ENCODE measurements at regions not wholly inside any gene's neighbourhood (a gene's known extent, or its start where the extent isn't known, plus 50 kb on each side); places are given as distances from the start of the nearest gene placed in this dataset.
"Not testable (repeated sequence)": the region's sequence is repeated elsewhere in the genome, so short reads cannot be mapped to it uniquely, and the experiment has no call there.

DNA sequence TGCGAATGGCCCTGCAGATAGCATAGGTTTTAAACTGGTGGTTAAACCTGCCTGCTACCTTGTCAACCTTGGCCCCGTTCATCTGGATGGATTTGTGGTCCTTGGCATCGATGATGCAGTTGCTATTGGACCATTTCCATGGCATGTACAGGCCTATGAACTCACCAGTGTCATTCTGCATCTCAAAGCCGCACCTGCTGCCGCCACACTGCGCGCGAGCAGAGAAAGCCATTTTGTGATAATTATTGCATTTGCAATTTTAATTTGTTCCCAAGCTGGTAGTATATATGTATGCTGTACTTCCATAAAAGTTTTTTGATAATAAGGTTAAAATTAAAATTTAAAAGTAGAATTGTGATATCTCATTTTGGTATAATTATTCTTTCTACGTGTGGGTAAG, 94.8 kb upstream of the UXS1 start:
- DNase-seq, result no peak

DNA sequence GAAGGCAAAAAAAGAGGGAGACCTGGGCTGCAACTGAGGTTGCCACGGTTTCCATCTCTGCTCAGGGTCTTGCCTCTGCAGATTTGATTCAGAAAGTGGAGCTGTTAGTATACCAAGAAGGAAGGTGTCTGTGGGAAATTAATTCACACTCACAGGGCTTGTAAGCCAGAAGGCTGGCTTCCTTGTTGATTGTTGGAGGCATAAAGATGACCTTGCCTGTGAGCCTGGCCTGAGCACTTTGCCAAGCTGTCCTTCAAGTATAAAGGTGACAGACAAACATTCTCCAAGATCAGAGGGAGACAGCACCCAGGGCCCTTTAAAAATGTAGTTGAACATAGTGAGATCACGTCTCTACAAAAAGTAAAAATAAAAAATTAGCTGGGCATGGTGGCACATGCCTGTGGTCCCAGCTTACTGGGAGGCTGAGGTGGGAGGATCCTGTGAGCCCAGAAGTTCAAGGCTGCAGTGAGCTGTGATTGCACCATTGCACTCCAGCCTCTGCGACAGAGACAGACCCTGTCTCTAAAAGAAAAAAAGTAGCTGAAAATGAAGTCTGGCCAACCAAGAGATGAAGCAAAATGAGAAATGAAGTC, 91.2 kb upstream of the UXS1 start:
- DNase-seq, result no peak

DNA sequence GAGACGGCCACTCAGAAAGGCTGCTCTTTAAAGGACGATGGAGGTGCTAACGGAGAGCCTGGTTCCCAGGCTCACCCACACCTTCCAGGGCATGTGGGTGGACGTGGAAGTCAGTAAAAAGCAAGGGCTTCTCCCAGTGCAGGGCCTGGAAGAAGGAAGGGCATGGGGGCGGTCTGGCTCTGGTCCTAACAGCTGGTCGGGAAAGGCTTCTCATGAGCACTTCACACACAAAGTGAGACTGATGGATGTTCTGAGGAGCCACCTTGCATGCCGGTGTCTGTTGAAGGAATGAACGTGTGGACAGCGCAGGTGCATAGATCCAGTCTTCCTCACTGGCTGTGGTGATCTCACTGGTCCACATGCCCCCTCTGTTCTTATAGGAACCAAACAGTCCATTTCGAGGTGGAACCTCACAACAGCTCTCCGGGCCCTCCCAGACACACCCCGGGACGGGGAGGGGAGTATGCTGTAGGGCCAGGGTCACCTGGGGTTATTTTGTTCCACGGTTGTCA, 90.6 kb upstream of the UXS1 start:
- no peak for DNase-seq

DNA sequence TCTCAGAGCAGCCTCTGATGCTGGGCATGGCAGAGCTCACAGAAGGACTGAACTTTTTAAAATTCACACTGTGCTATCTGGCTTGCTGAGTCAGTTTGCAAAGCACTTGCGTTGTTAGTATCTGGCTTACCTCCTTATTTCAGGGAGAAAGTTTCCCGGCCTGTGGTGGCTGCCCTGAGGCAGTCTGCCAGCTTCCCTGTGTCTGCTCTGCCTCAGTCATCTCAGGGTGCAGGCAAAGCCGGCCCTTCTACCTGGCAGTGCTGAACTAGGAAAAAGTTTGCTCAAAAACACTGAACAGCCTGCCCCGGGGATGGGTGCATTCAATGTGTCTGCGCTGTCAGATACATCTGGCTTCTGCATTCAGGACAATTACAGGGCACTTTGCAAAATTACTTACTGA, 90.2 kb upstream of the UXS1 start:
- DNase-seq, result no peak

DNA sequence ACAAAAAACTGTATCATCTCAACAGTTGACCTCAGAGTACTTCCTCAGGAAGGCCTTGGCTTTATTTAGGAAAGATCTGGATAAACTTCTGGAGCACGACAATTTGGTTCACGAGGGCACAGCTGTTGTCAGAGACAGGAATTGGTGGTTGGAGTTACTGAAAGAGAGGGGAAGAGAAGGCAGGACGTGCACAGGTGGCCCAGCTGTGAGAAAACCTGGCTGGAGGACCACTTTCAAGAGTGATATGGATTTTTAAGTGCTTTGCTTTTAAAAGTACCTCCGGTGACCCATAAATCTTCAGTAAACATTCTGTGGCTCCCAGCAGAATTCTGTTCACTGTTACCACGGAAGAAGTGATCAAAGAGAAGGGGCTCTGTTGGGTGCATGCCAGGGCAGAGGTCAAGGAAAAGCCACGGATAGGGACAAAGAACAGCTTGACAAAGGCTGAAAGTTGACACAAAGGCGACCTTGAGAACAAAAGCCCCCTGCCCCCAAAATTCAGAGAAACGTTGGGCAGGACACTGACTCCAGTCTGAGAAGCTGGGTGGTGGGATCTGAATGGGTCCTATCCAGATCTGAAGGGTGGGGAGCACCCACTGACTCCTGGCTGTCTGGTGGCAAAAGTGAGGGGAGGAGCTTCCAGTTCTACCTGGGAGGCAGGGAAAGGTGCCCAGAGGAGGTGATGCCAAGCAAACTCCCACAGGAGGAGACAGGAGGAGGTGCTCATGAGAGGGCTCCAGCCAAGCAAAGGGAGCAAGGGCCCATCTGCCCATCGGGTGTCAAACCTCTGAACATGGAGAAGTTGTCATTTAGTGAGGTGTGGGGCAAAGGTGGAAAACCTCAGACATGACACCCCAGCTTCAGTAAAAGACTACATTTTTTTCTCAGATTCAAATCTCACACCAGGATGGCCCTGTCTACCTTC, 89.4 kb upstream of the UXS1 start:
- not testable (repeated sequence) for DNase-seq

DNA sequence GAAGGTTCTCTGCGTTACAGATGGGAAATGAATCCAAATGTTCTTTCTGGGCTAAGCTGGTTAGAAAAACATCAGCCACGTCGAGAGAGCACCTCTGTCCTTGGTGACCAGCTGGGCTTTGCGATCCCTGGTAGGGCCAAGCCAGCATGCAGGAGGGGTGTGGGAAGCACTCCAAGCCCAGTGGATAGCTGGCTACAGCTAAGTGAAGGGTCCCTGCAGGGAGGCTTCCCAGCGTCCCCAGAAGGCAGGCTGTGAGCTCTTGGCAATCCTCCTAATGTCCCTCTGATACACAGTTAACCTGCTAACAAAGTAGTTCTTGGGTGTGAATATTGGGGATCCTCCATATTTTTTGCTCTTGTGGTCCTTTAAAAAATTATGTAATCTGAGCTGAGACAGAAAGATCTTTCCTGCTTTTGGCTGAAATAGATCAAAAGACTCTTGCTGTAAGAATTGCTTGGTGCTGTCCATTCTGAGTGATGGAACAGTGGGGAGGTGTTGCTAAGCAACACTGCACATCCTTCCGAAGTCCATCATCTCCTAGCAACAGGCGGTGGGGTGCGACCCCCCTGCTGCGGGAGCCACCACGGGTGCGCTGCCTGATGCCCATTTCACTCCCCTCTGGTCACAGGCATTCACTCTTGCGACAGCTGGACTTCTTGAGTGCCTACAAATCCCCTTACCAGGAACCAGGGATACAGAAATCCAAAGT, 88.5 kb upstream of the UXS1 start:
- no peak for DNase-seq

DNA sequence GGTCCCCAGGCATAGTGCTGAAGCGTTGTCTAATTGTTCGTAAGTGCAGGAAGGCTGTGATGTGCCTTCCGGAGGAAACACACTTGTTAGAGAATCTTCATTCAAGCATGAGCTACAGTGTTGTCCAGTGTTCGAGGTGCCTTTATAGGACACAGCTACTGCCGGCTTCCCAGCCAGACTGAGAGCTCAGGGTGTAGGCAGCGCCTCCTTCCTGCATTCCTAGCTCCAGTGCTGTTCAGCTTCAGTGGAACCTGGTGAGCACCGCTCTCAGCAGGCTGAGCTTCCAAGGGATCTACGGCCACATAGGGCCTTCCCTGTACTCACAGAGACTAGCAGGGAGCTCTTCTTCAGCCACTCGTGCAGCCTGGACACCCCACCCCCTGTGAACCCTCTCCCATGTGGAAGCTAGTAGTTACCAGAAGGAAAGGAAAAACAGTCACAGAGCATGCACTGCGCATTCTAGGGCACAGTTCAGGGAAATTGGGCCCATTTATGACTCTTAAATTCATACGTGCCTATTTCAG, 87.9 kb upstream of the UXS1 start:
- not testable (repeated sequence) for DNase-seq

DNA sequence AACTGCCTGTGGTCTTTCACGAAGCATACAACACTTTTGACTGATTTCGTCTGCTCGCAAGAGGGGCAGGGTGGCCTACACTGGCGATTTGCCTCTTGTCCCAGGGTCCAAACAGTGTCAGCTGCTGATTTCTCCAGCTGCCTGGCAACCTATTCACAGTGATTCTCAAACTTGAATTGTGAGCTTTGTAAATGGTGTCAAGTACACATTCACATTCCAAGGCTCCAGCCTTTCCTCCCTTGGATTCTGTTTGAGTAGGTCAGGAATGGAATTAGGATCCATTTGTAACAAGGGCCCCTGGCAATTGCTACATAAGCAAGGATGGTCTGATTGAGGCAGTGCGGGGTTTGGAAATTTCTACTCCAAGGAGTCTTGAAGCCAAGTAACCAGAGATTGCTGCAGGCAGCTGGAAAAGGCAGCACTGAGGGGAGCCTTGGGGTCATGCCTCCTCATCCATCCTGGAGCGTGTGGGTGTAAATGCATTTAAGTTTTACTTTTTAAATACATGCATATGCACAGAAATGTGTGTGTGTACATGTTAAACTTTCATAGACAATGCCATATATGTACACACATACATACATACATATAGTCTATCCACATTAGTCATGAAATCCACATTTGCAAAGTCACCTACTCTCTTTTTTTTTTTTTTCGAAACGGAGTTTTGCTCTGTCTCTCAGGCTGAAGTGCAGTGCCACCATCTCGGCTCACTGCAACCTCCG, 86.8 kb upstream of the UXS1 start:
- DNase-seq, result no peak

DNA sequence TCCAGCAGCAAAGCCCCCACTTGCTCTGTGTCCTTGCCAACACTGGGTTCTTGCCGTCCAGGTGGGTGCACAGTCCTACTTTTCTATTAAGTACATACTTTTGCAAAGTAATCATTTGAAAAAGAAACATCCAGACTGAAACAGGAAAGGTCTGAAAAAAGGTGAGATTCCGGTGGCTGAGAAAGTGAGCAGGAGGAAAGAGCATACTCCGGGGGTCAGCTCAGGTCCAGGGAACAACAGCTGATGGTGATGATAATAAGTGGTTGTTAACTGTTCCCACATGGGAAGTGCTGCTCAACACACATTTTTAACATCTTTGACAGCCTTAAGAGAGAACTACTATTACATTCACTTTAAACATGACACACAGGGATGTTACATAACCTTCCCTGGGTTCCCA, 86.1 kb upstream of the UXS1 start:
- no peak for DNase-seq

DNA sequence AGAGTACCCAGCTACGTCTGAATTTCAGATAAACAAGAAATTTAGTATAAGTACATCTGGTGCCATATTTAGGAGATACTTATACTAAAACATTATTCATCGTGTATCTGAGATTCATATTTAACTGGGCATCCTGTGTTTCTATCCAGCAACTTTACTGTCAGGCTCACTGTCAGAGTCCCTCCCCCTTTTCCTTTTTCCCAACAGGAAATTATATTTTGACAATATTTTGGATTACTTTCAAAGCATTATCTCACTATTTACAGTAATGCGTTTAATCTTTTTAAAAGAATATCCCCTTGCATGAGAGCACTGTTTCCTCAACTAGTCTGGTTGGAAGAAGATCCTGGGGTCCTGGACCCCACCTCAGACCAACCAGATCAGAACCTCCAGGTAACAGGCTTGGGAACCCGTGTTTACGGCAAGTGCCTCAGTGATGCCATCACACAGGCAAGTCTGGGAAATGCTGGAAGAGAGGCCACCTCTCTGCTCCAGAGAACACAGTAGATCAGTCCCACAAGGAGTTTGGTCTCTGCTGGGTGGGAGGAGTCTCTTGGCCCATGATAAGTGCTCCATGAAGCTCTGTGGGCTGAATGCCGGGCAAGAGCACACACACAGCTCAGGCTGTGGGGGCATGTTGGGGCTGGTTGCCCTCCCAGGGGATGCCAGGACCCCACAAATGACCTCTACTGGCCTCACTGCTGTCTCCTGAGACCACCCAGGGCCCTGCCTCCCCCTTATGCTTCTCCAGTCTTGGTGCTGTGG, 84.2 kb upstream of the UXS1 start:
- DNase-seq, result no peak

DNA sequence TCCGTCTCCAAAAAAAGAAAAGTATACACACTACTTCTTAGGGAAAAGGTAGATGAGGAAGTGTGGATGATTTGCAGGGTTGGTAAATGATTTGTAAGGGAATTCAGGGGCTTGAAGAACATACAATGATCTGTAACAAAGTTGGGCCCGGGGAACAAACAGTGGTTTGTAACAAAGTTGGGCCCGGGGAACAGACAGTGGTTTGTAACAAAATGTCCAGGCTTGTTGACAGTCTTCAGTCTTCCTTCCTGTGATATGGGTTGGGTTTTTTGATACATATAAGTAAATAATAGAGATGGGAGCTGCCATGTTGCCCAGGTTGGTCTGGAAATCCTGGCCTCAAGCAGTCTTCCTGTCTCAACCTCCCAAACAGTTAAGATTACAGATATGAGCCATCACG, 83.3 kb upstream of the UXS1 start:
- no peak for DNase-seq

DNA sequence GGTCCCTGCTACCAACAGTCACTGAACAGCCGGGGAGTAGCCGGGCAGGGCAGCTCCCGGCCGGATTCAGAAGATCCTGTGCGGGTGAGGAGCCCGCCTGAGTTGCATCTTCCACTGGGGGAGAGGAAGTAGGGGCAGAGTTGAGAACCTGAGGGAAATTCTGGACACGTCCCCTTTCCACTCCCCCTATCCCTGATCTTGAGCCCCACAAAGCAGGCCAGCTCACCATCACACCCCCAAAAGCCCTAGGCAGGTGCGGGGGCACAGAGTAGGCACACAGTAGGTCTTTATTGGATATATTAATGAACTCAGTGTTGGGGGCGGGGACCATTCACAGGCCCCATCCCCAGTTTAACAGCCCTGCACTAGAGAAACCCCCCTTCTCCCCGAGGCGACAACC, 81.9 kb upstream of the UXS1 start:
- DNase-seq, result no peak

DNA sequence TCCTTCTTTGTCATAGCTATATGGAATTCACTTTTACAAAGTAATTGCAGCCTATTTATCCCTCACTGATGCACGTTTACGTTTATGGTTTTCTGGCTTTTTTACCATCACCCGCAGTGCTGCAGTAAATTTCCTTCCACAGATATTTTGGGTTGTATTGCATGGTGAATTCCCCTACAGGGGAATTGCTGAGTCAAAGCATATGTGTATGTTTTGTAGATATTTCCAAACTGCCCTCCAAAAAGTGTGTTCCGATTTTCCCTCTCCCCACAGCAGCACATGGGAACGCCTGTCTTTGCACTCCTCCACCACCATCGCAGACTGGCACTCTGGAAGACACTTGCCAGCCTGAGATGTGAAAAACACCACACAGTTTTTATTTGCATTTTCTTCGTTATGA, 80.6 kb upstream of the UXS1 start:
- DNase-seq, result no peak

DNA sequence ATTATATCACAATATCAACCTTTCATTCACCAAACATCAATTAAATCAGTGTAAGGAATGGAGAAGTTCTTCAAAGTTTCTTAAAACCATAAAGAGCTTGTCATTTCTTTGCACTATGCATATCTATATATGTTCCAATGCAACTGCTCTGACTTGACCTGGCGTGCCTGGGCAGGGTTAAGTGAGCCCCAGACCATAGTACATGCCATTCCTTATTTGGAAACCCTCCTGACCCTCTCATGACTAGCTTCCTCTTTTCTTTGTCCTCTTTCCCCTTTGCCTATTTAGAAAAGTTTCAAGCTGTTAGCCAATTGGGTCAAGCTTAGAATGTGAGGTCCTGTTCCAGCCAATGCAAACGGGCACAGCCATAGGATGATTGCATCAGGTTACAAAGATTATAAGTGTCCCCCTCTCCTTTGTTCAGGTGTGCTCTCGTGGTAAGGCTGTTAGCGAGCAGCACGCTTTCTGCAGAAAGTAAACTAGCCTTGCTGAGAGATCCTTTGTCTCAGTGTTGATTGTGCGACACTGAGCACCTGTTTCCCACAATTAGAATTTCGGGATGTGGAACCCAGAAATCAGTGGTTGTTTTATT, 78.2 kb upstream of the UXS1 start:
- peak; percentile 27 for DNase-seq

DNA sequence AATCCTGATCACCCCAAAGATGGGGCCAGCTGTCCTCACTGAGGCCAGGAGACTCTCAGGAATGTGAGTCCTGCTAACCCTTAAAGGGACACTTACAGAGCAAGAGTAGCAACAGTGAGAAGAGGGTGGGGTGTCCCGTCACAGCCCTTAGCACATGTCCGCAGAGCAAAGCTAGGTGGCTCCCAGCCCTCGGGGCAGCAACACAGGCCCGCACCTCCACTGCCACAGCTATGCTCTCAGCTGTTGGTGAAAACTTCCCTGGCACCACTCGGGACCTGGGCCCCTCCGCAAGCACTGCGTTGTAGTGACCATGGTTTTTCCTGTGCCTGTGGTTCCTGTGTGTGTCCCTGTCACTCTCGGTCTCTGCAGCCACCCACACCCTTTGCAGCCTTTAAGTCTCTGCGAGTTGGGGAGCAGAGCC, 76.4 kb upstream of the UXS1 start:
- no peak for DNase-seq

DNA sequence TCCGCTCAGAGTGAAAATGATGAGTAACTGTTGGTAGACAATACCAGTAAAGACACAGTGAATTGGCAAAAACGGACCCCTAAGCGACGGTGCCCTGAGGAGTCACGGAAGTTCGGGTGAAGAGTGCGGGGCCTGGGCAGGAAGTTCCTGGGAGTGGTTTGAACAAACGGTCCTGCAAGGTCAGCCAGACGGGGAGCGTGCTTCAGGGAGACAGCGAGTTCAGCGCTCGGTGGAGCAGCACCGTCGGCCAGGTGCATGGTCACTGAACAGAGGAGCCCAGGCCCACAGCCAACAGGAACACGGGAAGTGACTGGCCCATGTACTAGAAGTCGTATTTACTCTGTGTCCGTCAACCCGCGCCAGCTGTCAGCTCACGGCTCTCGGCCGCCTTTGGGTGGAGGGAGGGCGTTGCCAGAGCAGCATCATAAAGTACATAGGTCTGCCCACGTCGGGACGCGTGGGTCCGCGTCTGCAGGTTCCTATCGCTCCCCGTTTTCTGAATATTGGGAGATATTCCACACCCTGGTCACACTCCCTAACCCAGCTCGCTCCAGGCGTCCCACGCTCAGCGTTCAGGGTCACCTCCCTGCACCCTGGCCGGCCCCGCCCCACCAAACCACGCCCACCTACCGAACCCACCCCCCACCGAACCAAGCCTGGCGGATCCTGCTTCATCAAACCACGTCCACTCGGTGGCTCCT, 75.6 kb upstream of the UXS1 start:
- peak; percentile 63 for DNase-seq

DNA sequence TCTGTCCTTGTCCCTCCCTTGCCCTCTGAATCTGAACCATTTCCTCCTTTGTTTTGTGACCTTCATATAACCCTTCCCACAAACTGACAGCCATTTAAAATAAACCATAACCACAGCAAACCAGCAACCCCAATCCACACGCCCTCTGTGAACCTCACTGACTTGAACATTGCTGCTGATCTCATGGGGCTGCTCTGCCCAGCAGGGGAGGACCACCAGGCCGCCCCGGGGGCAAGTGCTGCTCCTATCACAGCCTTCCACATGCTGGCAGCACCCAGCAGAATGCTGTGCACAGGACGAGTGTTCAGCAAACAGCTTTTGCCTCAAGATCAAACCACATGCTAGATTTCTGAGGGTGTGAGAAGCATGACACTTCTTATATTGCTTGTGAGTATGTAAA, 73.9 kb upstream of the UXS1 start:
- peak; percentile 17 for DNase-seq

DNA sequence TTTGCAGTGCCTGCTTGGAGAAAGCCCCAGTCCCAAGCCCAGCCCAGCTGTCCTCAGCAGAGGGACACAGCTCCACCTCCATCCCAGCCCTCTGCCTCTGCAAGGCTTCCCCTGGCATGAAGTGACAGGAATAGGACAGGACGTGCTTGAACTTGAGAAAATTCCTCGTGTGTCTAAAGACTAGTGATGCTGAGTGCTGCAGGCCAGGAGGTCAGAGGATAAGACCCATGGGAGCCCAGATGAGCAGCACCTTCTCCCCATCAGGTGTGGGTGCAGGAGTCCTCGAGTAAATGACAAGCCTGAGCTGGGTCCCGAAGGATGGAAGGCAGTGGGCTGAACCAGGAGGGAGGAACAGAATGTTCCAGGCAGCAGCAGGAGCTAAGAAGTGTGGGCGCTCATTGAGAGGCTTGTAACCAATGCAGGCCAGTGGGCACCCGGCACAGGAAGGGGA, 67.8 kb upstream of the UXS1 start:
- no peak for DNase-seq

DNA sequence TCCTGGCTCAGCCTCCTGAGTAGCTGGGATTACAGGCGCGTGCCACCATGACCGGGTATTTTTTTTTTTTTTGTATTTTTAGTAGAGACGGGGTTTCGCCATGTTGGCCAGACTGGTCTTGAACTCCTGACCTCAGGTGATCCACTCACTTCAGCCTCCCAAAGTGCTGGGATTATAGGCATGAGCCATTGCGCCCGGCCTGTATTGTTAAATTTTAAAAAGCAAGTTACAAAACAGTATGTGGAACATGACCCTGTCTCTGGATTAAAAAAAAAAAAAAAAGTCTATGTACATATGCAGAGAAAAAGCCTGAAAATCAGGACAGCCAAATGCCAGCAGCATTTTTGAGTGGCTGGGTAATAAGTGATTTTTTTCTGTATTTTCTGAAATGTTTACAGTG, 64.8 kb upstream of the UXS1 start:
- not testable (repeated sequence) for DNase-seq

DNA sequence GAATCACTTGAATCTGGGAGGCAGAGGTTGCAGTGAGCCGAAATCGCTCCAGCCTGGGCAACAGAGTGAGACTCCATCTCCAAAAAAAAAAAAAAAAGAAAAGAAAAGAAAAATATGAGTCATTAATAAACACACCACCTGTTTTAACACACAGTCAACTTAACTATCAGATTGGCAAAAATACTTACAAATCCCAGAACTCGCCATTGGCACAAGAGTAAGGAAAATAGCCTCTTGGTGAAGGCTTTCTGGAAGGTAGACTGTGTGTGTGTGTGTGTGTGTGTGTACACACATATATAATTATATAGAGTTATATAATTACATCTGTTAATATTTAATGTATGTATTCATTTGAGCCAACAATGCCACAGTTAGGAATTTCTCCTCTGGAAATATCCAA, 63.7 kb upstream of the UXS1 start:
- DNase-seq, result no peak

DNA sequence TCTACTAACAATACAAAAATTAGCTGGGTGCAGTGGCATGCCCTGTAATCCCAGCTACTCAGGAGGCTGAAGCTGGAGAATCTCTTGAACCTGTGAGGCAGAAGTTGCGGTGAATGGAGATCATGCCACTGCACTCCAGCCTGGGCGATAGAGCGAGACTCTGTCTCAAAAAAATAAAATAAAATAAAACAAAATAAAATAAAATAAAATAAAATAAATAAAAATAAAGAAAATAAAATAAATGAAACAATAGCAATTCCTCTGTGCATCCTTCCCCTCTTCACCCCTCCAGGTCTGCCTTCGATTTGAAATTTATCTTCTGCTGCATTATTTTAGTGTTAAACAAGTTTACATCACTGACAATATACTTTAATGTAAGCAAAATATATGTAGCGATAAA, 63.0 kb upstream of the UXS1 start:
- no peak for DNase-seq

Data from hematopoietic multipotent progenitor cell treated with erythropoietin and hydrocortisone succinate and interleukin-3 and kit ligand, for 4 days (in vitro differentiated cells).